Fibroblast of lung (primary cell): ENCODE measurements at regions not wholly inside any gene's neighbourhood (a gene's known extent, or its start where the extent isn't known, plus 50 kb on each side); places are given as distances from the start of the nearest gene placed in this dataset.

Experiments
- CTCF ChIP-seq, 2 donors: IDR thresholded peaks in 1 of 2; conservative IDR thresholded peaks in 1 of 2; 1 replicate in 1 of 2; 2 replicates in 1 of 2; pipeline ENCODE4 v1.5.1; 2011 to 2012; ENCODE audit warnings: low read length in 2 of 2, control low read depth in 1 of 2, inconsistent platforms in 1 of 2, low read depth in 1 of 2, mild to moderate bottlenecking in 1 of 2
- EZH2 ChIP-seq: IDR thresholded peaks from 2 replicates; pipeline ENCODE4 v1.5.1; 2012; ENCODE audit warnings: low read length, control low read depth, mild to moderate bottlenecking; ENCODE audit errors: missing control alignments

- TF ChIP-seq CTCF (conservative IDR thresholded peaks at IDR 0.05 in 1 of 2, IDR thresholded peaks at IDR 0.05 in 1 of 2; ENCODE audit: low read depth in 1 of 2, low read length in 2 of 2) (no peak), EZH2 (no peak)
Measured at GRCh38 chr9:107707428-107707837, 217.9 kb upstream of the KLF4 start.
